Neuron (in vitro differentiated cells): ENCODE measurements at regions not wholly inside any gene's neighbourhood (a gene's known extent, or its start where the extent isn't known, plus 50 kb on each side); places are given as distances from the start of the nearest gene placed in this dataset.

Experiments
- H2AFZ ChIP-seq: one replicate; pipeline ENCODE4 v1.6.1; 2013; ENCODE audit warnings: low read depth, mild to moderate bottlenecking, inconsistent platforms, low read length, moderate library complexity
- H3K27me3 ChIP-seq: one replicate; pipeline ENCODE4 v1.6.1; 2013; ENCODE audit warnings: low read length; ENCODE audit not compliant: insufficient read depth
- H3K36me3 ChIP-seq: one replicate; pipeline ENCODE4 v1.6.1; 2013; ENCODE audit warnings: low read length; ENCODE audit not compliant: insufficient read depth
- H3K4me1 ChIP-seq: one replicate; pipeline ENCODE4 v1.6.1; 2013; ENCODE audit warnings: low read length; ENCODE audit not compliant: insufficient read depth
- H3K4me3 ChIP-seq: 2 replicates; pipeline ENCODE4 v1.5.1; 2013; ENCODE audit warnings: mild to moderate bottlenecking, low read length, moderate library complexity
- H3K9me3 ChIP-seq: one replicate; pipeline ENCODE4 v1.6.1; 2013; ENCODE audit warnings: low read length

- Histone ChIP-seq H3K4me1 (no peaks in the 10 kb centered on the region), H3K4me3 (no peak overlapping the region), H2AFZ (no peak overlapping the region), H3K9me3 (no peaks in the 10 kb centered on the region), H3K27me3 (no peaks in the 10 kb centered on the region), H3K36me3 (no peaks in the 10 kb centered on the region)
Observed at GRCh38 chr16:80071964-80072456, 468.8 kb upstream of the DYNLRB2 start.

- Histone ChIP-seq H3K27me3 (no peaks in the 10 kb centered on the region), H3K9me3 (no peaks in the 10 kb centered on the region), H2AFZ (no peak overlapping the region), H3K4me1 (no peaks in the 10 kb centered on the region), H3K36me3 (no peaks in the 10 kb centered on the region), H3K4me3 (no peak overlapping the region)
Observed at GRCh38 chr16:80066805-80067580, 466.5 kb upstream of the MAF start.

- H3K4me1 ChIP-seq: no peaks in the 10 kb centered on the region
- no peak overlapping the region for H2AFZ ChIP-seq
- H3K27me3 ChIP-seq: no peaks in the 10 kb centered on the region
- no peaks in the 10 kb centered on the region for H3K9me3 ChIP-seq
- H3K36me3 ChIP-seq: no peaks in the 10 kb centered on the region
- no peak overlapping the region for H3K4me3 ChIP-seq
Observed at GRCh38 chr16:80065541-80065940, 465.0 kb upstream of the MAF start.

GRCh38 chr16:80063713-80064069 is 463.2 kb upstream of the MAF start:
- no peaks in the 10 kb centered on the region for H3K4me1 ChIP-seq
- no peaks in the 10 kb centered on the region for H3K9me3 ChIP-seq
- H3K36me3 ChIP-seq: no peaks in the 10 kb centered on the region
- H2AFZ ChIP-seq: no peak overlapping the region
- no peak overlapping the region for H3K4me3 ChIP-seq
- no peaks in the 10 kb centered on the region for H3K27me3 ChIP-seq

GRCh38 chr16:80063031-80063712 is 462.6 kb upstream of the MAF start:
- no peak overlapping the region for H2AFZ ChIP-seq
- no peaks in the 10 kb centered on the region for H3K4me1 ChIP-seq
- no peaks in the 10 kb centered on the region for H3K9me3 ChIP-seq
- no peaks in the 10 kb centered on the region for H3K36me3 ChIP-seq
- H3K4me3 ChIP-seq: no peak overlapping the region
- H3K27me3 ChIP-seq: no peaks in the 10 kb centered on the region

- no peak overlapping the region for H3K4me3 ChIP-seq
- H3K4me1 ChIP-seq: no peaks in the 10 kb centered on the region
- no peak overlapping the region for H2AFZ ChIP-seq
- H3K27me3 ChIP-seq: no peaks in the 10 kb centered on the region
- H3K9me3 ChIP-seq: no peaks in the 10 kb centered on the region
- no peaks in the 10 kb centered on the region for H3K36me3 ChIP-seq
Observed at GRCh38 chr16:80062361-80063030, 462.0 kb upstream of the MAF start.

- Histone ChIP-seq H2AFZ (no peak overlapping the region), H3K9me3 (no peaks in the 10 kb centered on the region), H3K4me3 (no peak overlapping the region), H3K4me1 (no peaks in the 10 kb centered on the region), H3K27me3 (no peaks in the 10 kb centered on the region), H3K36me3 (no peaks in the 10 kb centered on the region)
Observed at GRCh38 chr16:80060470-80060869, 459.9 kb upstream of the MAF start.

GRCh38 chr16:80059836-80060235 is 459.3 kb upstream of the MAF start:
- Histone ChIP-seq H3K4me3 (no peak overlapping the region), H3K4me1 (no peaks in the 10 kb centered on the region), H3K36me3 (no peaks in the 10 kb centered on the region), H3K27me3 (no peaks in the 10 kb centered on the region), H2AFZ (no peak overlapping the region), H3K9me3 (no peaks in the 10 kb centered on the region)

- H3K9me3 ChIP-seq: no peaks in the 10 kb centered on the region
- H3K27me3 ChIP-seq: no peaks in the 10 kb centered on the region
- H3K4me3 ChIP-seq: no peak overlapping the region
- H3K4me1 ChIP-seq: no peaks in the 10 kb centered on the region
- H2AFZ ChIP-seq: no peak overlapping the region
- H3K36me3 ChIP-seq: no peaks in the 10 kb centered on the region
Observed at GRCh38 chr16:80058214-80058613, 457.7 kb upstream of the MAF start.

GRCh38 chr16:80056324-80056723 is 455.8 kb upstream of the MAF start:
- Histone ChIP-seq H3K27me3 (no peaks in the 10 kb centered on the region), H2AFZ (no peak overlapping the region), H3K9me3 (no peaks in the 10 kb centered on the region), H3K36me3 (no peaks in the 10 kb centered on the region), H3K4me3 (no peak overlapping the region), H3K4me1 (no peaks in the 10 kb centered on the region)

GRCh38 chr16:80055831-80056230 is 455.3 kb upstream of the MAF start:
- H3K27me3 ChIP-seq: no peaks in the 10 kb centered on the region
- H2AFZ ChIP-seq: no peak overlapping the region
- H3K9me3 ChIP-seq: no peaks in the 10 kb centered on the region
- no peak overlapping the region for H3K4me3 ChIP-seq
- no peaks in the 10 kb centered on the region for H3K36me3 ChIP-seq
- H3K4me1 ChIP-seq: no peaks in the 10 kb centered on the region

GRCh38 chr16:80054647-80055046 is 454.1 kb upstream of the MAF start:
- Histone ChIP-seq H3K9me3 (no peaks in the 10 kb centered on the region), H2AFZ (no peak overlapping the region), H3K27me3 (no peaks in the 10 kb centered on the region), H3K36me3 (no peaks in the 10 kb centered on the region), H3K4me3 (no peak overlapping the region), H3K4me1 (no peaks in the 10 kb centered on the region)

GRCh38 chr16:80051040-80051439 is 450.5 kb upstream of the MAF start:
- Histone ChIP-seq H3K27me3 (no peaks in the 10 kb centered on the region), H3K4me1 (peaks cover 2% of the 10 kb centered on the region), H3K36me3 (no peaks in the 10 kb centered on the region), H3K4me3 (no peak overlapping the region), H2AFZ (no peak overlapping the region), H3K9me3 (no peaks in the 10 kb centered on the region)
